ENCODE measurements at regions not wholly inside any gene's neighbourhood (a gene's known extent, or its start where the extent isn't known, plus 50 kb on each side); places are given as distances from the start of the nearest gene placed in this dataset.

DNA sequence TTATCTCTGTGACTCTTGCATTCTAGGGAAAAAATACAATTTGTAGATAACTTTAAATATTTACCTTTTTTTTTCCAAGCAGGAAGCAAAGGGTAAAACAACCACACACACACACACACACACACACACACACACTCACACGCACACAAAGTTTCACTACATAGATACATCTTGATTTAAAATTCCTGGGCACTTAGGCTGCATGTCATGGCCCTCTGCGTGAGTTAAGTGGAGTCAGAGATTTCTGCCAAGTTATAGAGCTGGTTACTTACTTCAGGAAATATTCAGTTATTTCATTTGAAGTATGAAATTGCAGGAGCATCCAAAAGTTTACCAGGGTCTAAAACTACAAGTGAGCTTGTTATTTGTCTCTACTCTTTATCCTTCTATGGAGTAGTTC, 612.0 kb downstream of the IRS1 start:
- H3K9me3 Mint-ChIP-seq = no peaks in the 10 kb centered on the region
- no peaks in the 10 kb centered on the region for H3K4me1 Mint-ChIP-seq
- no peaks in the 10 kb centered on the region for H3K36me3 Mint-ChIP-seq
- ATAC-seq (ENCODE audit: low read depth in 2 of 2) (no peak), DNase-seq (no peak)
- peaks cover 5 to 15% (median 8%) of the 10 kb centered on the region in 3 donors for H3K27me3 Mint-ChIP-seq
- H3K4me3 Mint-ChIP-seq = no peak overlapping the region
- H3K27ac Mint-ChIP-seq = no peak overlapping the region

DNA sequence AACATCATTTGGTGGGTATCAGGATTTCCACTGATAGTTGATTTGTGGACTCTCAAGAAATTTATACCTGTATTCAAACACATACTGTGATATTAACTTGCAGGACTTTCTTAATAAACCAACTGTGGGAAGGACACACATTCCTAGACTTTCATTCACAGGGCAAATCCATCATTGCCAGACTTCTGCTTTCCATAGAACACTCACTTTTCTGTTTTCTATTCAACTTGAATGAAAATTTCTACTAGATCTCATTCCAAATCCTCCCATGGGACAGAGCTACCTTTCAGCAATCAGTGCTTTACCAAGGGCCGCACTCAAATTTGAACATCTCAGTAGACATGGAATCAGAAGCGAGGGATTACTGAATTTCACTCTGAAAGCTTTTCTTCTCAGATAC, 612.5 kb downstream of the IRS1 start:
- Mint-ChIP-seq H3K4me3 (no peak overlapping the region), H3K9me3 (peaks cover 0 to 2% (median 0%) of the 10 kb centered on the region in 7 donors), H3K27me3 (peaks cover 5 to 16% (median 12%) of the 10 kb centered on the region in 3 donors), H3K27ac (no peak overlapping the region), H3K4me1 (no peaks in the 10 kb centered on the region), H3K36me3 (no peaks in the 10 kb centered on the region)
- no peak for ATAC-seq (ENCODE audit: low read depth in 2 of 2)
- DNase-seq = no peak

DNA sequence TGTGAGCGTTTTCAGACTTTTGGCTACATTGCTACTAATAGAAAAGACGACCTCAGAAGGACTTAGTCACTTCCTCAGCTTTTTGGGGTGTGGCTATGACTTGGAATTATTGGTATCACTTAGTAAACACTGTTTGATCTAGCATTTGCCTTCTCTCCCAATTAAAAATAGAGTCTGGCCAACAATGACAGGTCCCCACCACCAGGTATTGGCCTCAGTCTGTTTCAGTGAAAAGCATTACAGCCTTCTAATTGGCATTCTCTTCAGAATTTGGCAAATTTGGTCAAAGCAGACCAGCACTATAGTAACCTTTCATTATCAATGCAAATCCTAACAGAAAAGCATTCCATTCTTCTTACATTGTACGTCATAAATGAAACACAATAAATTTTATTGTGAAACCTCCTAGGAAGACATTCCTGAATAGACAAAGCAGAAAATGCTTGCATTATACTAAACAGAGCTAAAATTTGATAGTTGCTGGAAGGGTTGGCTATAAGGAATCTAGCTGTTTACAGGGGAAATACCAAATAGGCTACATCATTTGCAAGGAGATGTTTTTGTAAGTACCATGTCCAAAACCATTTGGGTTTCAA, 613.9 kb downstream of the IRS1 start:
- H3K4me3 Mint-ChIP-seq = no peak overlapping the region
- peaks cover 5 to 17% (median 16%) of the 10 kb centered on the region in 3 donors for H3K27me3 Mint-ChIP-seq
- H3K36me3 Mint-ChIP-seq = no peaks in the 10 kb centered on the region
- peaks cover 0 to 4% (median 0%) of the 10 kb centered on the region in 7 donors for H3K9me3 Mint-ChIP-seq
- H3K4me1 Mint-ChIP-seq = no peaks in the 10 kb centered on the region
- H3K27ac Mint-ChIP-seq = no peak overlapping the region
- ATAC-seq (ENCODE audit: low read depth in 2 of 2) (no peak), DNase-seq (no peak)

DNA sequence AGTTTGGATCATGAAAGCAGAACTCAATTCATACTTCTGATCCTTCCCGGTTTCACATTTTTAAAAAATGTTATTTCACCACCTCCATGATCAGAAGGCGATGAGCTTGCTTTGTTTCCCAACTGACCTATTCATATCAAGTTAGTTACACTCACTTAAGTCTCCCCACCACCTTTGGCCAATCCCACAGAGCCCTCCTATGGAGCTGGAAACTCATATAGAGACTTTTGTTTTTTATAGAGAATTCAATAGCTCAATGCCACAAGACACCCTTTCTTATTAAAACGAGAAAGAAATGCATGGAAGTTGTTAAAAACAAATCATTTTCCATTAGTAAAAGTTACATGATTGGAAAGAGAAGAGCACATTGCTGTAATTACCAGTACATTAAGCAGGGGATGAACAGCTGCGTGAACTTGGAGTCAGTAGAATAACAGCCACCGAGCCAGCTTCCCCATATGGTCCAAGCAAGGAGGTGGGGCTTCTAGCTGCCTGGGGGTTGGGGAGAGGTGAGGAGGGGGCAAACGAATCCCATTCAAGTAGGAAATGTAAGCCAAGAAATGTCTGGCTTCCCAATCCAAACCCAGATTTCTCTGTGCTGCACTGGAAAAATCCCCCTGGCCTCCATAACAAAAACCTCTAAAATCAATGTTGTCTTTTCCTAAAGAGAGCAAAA, 614.5 kb downstream of the IRS1 start:
- no peaks in the 10 kb centered on the region for H3K36me3 Mint-ChIP-seq
- DNase-seq (no peak), ATAC-seq (ENCODE audit: low read depth in 2 of 2) (no peak)
- H3K4me1 Mint-ChIP-seq = no peaks in the 10 kb centered on the region
- H3K27me3 Mint-ChIP-seq = peaks cover 5 to 17% (median 16%) of the 10 kb centered on the region in 3 donors
- no peak overlapping the region for H3K4me3 Mint-ChIP-seq
- H3K9me3 Mint-ChIP-seq = peaks cover 0 to 4% (median 0%) of the 10 kb centered on the region in 7 donors
- no peak overlapping the region for H3K27ac Mint-ChIP-seq

DNA sequence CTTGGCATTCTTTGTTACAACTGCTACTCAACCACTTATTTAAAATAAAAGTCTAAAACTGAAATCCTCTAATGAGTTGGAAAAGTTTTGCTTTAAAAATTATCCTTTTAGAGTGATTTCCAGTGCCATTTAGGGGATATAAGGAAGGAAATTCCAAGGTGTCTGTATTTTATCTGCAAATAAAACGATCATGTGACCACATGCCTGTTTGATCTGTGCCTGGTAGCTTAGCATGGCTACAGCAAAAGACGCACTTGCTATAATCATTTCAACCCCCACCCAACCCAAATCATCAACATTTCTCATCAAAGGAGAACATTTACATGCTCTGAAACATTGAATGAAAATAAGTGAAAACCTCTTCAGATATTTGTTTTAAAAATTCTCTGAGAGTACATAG, 615.1 kb downstream of the IRS1 start:
- Mint-ChIP-seq H3K27me3 (peaks cover 5 to 17% (median 16%) of the 10 kb centered on the region in 3 donors), H3K9me3 (peaks cover 0 to 8% (median 0%) of the 10 kb centered on the region in 7 donors), H3K4me1 (no peaks in the 10 kb centered on the region), H3K4me3 (no peak overlapping the region), H3K36me3 (no peaks in the 10 kb centered on the region), H3K27ac (no peak overlapping the region)
- no peak for ATAC-seq (ENCODE audit: low read depth in 2 of 2)
- DNase-seq = no peak

DNA sequence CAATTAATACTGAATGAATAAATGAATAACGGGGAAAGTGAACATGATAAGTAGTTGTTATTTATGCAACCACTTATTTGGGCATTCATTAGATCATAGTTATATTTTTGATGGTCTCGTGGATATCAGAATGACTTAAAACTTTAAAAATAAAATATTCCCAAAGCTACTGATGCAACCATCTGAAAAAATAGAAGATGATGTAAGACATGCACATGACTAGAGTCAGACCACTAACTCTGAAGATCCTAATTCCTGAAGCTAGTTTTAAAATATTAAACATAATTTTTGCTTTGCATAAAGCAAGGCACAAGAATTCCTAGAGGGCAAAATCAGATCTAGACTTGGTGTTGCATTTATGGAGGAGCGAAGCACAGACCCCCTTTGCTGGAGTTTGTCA, 616.1 kb downstream of the IRS1 start:
- DNase-seq (no peak), ATAC-seq (ENCODE audit: low read depth in 2 of 2) (no peak)
- no peak overlapping the region for H3K4me3 Mint-ChIP-seq
- peaks cover 5 to 25% (median 16%) of the 10 kb centered on the region in 3 donors for H3K27me3 Mint-ChIP-seq
- H3K36me3 Mint-ChIP-seq = no peaks in the 10 kb centered on the region
- H3K4me1 Mint-ChIP-seq = no peaks in the 10 kb centered on the region
- peaks cover 4 to 17% (median 6%) of the 10 kb centered on the region in 7 donors for H3K9me3 Mint-ChIP-seq
- H3K27ac Mint-ChIP-seq = no peak overlapping the region

DNA sequence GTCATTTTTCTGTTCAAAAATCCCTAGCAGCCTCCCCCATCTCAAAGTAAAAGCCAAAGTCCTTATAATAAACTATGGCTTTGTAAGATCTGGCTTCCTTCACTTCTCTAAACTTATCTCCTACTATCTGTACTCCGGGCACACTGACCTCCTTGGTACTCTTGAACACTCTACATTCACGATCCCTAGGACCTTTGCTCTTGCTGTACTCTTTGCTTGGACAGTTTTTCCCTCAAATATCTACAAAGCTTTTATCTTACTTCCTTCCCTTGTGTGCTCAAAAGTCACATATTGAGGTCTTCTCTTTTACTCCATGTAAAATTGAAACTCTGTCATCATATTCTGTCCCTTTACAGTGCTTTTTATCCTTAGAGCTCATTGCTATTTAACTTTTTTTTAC, 616.6 kb downstream of the IRS1 start:
- peaks cover 6 to 23% (median 10%) of the 10 kb centered on the region in 7 donors for H3K9me3 Mint-ChIP-seq
- H3K27ac Mint-ChIP-seq = no peak overlapping the region
- peaks cover 5 to 25% (median 16%) of the 10 kb centered on the region in 3 donors for H3K27me3 Mint-ChIP-seq
- ATAC-seq (ENCODE audit: low read depth in 2 of 2) = no peak
- H3K36me3 Mint-ChIP-seq = no peaks in the 10 kb centered on the region
- H3K4me1 Mint-ChIP-seq = no peaks in the 10 kb centered on the region
- no peak overlapping the region for H3K4me3 Mint-ChIP-seq
- DNase-seq = no peak

DNA sequence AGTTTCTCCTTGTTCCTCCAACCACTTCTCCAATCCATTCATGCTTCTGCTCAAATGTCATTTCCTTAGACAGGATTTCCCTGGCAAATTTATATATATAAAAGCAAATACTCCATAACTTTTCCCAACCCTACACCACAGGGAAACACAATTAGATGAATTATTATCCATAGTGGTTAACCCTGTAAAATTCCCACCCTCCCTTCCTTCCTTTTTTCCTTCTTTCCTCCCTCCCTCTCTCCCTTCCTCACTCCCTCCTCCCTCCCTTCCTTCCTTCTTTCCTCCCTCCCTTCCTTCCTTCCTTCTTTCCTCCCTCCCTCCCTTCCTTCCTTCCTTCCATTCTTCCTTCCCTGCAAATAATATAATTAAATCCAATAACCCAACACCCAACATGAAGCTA, 617.7 kb downstream of the IRS1 start:
- no peak overlapping the region for H3K4me3 Mint-ChIP-seq
- peaks cover 5 to 25% (median 16%) of the 10 kb centered on the region in 3 donors for H3K27me3 Mint-ChIP-seq
- H3K9me3 Mint-ChIP-seq = peaks cover 6 to 30% (median 13%) of the 10 kb centered on the region in 7 donors
- no peaks in the 10 kb centered on the region for H3K36me3 Mint-ChIP-seq
- no peak for ATAC-seq (ENCODE audit: low read depth in 2 of 2)
- no peak overlapping the region for H3K27ac Mint-ChIP-seq
- H3K4me1 Mint-ChIP-seq = no peaks in the 10 kb centered on the region
- no peak for DNase-seq

DNA sequence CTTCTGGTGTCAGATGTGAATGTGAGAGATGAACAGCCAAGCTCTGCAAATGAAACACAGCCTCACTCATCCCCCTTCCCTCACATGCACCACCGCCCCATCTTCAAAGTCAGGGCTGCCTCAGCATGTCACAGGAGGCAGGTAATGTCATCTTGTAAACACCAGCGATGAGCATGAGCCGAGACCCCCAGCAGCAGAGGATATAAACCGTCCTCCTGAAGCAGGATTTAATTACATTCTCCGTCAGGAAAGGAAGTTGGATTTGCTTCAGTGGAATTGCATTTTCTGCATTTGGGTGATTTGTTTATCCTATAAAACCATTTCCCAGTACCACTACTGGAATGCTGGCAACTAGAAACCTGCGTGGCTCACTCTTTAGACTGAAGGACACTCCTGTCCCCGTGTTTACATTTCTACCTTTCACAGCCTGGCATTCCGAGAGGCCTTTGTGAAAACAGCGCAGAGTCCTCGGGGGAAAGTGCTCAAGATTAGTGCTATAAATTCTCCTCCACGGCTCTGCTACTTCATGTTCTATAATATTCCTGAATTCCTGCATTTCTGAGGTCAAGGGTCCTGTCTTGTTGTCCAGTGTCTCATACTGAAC, 619.2 kb downstream of the IRS1 start:
- Mint-ChIP-seq H3K27me3 (peaks cover 0 to 25% (median 10%) of the 10 kb centered on the region in 3 donors), H3K9me3 (peaks cover 6 to 39% (median 19%) of the 10 kb centered on the region in 7 donors), H3K27ac (no peak overlapping the region), H3K4me1 (no peaks in the 10 kb centered on the region), H3K4me3 (no peak overlapping the region), H3K36me3 (no peaks in the 10 kb centered on the region)
- no peak for ATAC-seq (ENCODE audit: low read depth in 2 of 2)
- DNase-seq = no peak

DNA sequence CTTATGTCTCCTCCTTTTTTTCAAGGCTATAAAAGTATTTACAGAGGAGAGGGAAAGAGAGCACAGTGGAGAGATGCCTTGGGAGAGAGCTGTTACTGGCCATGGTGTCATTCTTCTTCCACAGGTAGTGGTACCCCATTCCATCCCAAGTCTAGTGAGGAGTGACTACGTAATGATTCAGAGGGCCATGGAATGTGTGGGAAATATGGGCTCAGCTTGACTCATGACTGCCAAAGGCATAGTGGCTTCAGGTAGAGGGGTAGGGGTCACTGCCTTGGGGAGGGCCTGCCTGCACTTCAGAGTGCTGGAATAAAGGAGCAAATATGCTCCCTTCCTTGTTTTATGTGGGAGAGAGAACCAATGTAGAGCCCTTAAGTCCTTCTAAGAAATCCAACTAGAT, 620.6 kb downstream of the IRS1 start:
- no peak for DNase-seq
- no peaks in the 10 kb centered on the region for H3K4me1 Mint-ChIP-seq
- peaks cover 6 to 39% (median 19%) of the 10 kb centered on the region in 7 donors for H3K9me3 Mint-ChIP-seq
- H3K4me3 Mint-ChIP-seq = no peak overlapping the region
- no peaks in the 10 kb centered on the region for H3K36me3 Mint-ChIP-seq
- H3K27ac Mint-ChIP-seq = no peak overlapping the region
- ATAC-seq (ENCODE audit: low read depth in 2 of 2) = no peak
- H3K27me3 Mint-ChIP-seq = peaks cover 0 to 25% (median 10%) of the 10 kb centered on the region in 3 donors

DNA sequence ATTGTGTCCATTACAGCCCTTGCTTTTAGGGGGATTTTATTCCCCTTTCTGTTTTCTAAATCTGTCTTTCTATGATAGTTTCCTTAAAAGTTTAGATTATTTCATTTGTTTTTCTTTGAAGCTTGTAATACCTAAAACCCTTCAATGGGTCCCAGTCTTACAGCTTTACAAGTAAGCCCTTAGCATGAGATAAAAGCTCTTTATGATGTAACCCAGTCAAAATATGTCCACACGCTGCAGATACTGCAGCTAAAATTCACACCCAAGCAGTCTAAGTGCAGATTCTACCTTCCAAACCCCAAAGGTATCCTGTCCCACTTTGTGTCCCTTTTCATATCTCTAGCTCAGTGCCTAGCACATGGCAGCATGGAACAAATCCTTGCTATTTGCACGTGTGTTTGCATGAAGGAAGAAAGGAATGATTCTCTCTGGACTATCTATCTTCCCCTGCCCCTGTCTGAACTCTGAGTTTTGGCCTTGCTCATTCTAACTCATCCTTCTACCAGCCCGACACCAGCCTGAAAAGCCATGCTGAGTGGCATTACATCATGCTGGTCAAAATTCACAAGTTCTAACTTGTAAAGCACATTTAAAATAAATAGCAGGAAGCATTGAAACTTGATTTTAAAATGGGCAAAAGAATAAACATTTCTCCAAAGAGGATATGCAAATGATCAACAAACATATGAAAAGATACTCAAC, 623.2 kb downstream of the IRS1 start:
- H3K27me3 Mint-ChIP-seq = peaks cover 0 to 8% (median 0%) of the 10 kb centered on the region in 3 donors
- no peak overlapping the region for H3K27ac Mint-ChIP-seq
- peaks cover 4 to 39% (median 19%) of the 10 kb centered on the region in 7 donors for H3K9me3 Mint-ChIP-seq
- H3K4me3 Mint-ChIP-seq = no peak overlapping the region
- ATAC-seq (ENCODE audit: low read depth in 2 of 2) (no peak), DNase-seq (no peak)
- H3K36me3 Mint-ChIP-seq = no peaks in the 10 kb centered on the region
- H3K4me1 Mint-ChIP-seq = no peaks in the 10 kb centered on the region

DNA sequence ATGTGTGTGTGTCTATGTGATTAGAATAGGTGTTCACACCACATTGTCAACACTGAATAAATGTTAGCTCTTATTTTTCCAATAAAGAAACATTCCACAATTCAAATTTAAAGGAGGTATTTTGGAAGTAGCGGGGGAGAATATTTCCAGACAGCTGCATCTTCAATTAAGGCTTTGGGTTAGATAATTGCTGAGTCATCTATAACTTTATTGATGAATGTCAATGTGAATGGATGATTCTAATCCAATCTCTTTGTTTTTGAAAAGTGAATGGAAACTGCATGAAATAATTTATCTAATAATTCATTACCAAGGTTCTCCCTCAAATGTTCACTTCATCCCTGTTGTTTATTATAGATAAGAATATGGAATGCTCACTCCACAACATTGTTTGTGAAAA, 625.2 kb downstream of the IRS1 start:
- ATAC-seq (ENCODE audit: low read depth in 2 of 2) (no peak), DNase-seq (no peak)
- Mint-ChIP-seq H3K36me3 (peaks cover 0 to 3% of the 10 kb centered on the region in 2 donors), H3K9me3 (peaks cover 4 to 30% (median 19%) of the 10 kb centered on the region in 7 donors), H3K4me1 (no peaks in the 10 kb centered on the region), H3K4me3 (no peak overlapping the region), H3K27ac (no peak overlapping the region), H3K27me3 (peaks cover 0 to 14% (median 0%) of the 10 kb centered on the region in 3 donors)

DNA sequence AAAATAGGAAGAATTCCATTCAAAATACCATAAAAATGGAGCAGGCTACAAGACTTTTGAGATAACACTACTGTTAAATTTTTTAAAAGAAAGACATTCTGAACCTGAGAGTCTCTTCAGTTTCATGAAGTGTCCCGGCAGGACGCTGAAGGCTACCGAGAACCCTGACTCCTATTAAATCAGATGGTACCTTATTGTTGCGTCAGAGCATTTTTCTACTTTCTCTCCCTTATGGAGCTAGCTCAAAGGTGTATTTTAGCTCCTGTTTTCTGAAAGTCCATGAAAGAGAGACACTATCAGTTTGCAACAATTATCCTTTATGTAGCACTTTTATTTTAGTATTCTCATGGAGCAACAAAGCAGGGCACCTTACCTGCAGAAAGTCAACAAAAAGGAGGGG, 626.7 kb downstream of the IRS1 start:
- H3K36me3 Mint-ChIP-seq = peaks cover 0 to 3% of the 10 kb centered on the region in 2 donors
- DNase-seq (no peak), ATAC-seq (ENCODE audit: low read depth in 2 of 2) (no peak)
- H3K27me3 Mint-ChIP-seq = peaks cover 0 to 7% (median 0%) of the 10 kb centered on the region in 3 donors
- H3K9me3 Mint-ChIP-seq = peaks cover 0 to 16% (median 12%) of the 10 kb centered on the region in 7 donors
- no peak overlapping the region for H3K4me3 Mint-ChIP-seq
- H3K4me1 Mint-ChIP-seq = no peaks in the 10 kb centered on the region
- H3K27ac Mint-ChIP-seq = no peak overlapping the region

Data from naive B cell (primary cell).